KMS-11 (cell line): ENCODE measurements at regions not wholly inside any gene's neighbourhood (a gene's known extent, or its start where the extent isn't known, plus 50 kb on each side); places are given as distances from the start of the nearest gene placed in this dataset.
"Not testable (repeated sequence)": the region's sequence is repeated elsewhere in the genome, so short reads cannot be mapped to it uniquely, and the experiment has no call there.

Source experiments
- H2AFZ ChIP-seq: fragments of 200-600 bp; sonication (generic); 2 replicates; pipeline ENCODE4 v1.6.1; 2016; ENCODE audit warnings: antibody characterized with exemption, mixed run types, low read depth
- H3K27ac ChIP-seq: fragments of 200-600 bp; sonication (generic); 2 replicates; pipeline ENCODE4 v1.6.1; 2016; ENCODE audit warnings: mild to moderate bottlenecking, mixed run types
- H3K27me3 ChIP-seq: fragments of 200-600 bp; sonication (generic); 2 replicates; pipeline ENCODE4 v1.6.1; 2017; ENCODE audit warnings: mild to moderate bottlenecking, low read depth, mixed run types, moderate library complexity; ENCODE audit not compliant: insufficient read depth
- H3K36me3 ChIP-seq: fragments of 200-600 bp; sonication (generic); 2 replicates; pipeline ENCODE4 v1.6.1; 2017; ENCODE audit warnings: mild to moderate bottlenecking, mixed run types; ENCODE audit not compliant: insufficient read depth
- H3K4me1 ChIP-seq: fragments of 200-600 bp; sonication (generic); 2 replicates; pipeline ENCODE4 v1.6.1; 2016; ENCODE audit warnings: mild to moderate bottlenecking, low read depth, mixed run types; ENCODE audit not compliant: poor library complexity, severe bottlenecking
- H3K4me2 ChIP-seq: fragments of 200-600 bp; sonication (generic); 2 replicates; pipeline ENCODE4 v1.7.0; 2016; ENCODE audit warnings: mild to moderate bottlenecking, mixed run types
- H3K4me3 ChIP-seq: fragments of 200-600 bp; sonication (generic); IDR thresholded peaks from 2 replicates; pipeline ENCODE4 v1.6.1; 2017; ENCODE audit warnings: low read depth, low read length, mixed read lengths; ENCODE audit not compliant: insufficient read depth
- H3K79me2 ChIP-seq: fragments of 200-600 bp; sonication (generic); 2 replicates; pipeline ENCODE4 v1.6.1; 2016; ENCODE audit warnings: low read depth, mixed run types; ENCODE audit not compliant: insufficient read depth
- H3K9ac ChIP-seq: fragments of 200-600 bp; sonication (generic); 2 replicates; pipeline ENCODE4 v1.6.1; 2016; ENCODE audit warnings: mild to moderate bottlenecking, mixed run types
- H4K20me1 ChIP-seq: fragments of 200-600 bp; sonication (generic); 2 replicates; pipeline ENCODE4 v1.6.1; 2016; ENCODE audit warnings: mild to moderate bottlenecking, mixed run types; ENCODE audit not compliant: insufficient read depth
- TF ChIP-seq, protein P1 (sequence below): fragments of 200-600 bp; sonication (generic); conservative IDR thresholded peaks from 2 replicates; pipeline ENCODE4 v1.6.1; 2017; ENCODE audit warnings: low read depth, mild to moderate bottlenecking, antibody characterized with exemption, low read length, moderate library complexity, mixed read lengths

DNA sequence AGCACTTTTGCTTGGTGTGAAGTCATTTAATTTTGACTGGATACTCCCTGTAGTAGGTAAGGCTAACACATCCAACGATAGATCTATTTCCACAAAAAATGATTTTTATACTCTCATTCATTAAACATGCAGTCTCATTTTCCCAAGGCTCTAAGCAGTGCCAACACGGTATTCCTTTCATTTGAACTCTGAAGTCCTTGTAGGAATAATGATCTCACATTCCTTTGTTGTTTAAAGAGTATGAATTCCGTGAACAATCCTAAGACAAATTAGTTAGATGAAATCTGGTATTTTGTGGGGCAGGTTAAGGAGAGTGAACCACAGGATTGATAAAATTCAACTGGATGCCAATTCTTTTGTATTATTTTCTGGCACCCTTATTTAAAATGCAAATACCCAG, 66.6 kb downstream of the LACC1 start:
- H3K27me3 ChIP-seq = no peaks in the 10 kb centered on the region
- H3K79me2 ChIP-seq = no peaks in the 10 kb centered on the region
- no peak overlapping the region for H3K4me2 ChIP-seq
- H3K4me3 ChIP-seq = no peak overlapping the region
- H2AFZ ChIP-seq = no peak overlapping the region
- H3K4me1 ChIP-seq = no peaks in the 10 kb centered on the region
- no peaks in the 10 kb centered on the region for H4K20me1 ChIP-seq
- no peaks in the 10 kb centered on the region for H3K36me3 ChIP-seq
- no peak overlapping the region for H3K27ac ChIP-seq
- H3K9ac ChIP-seq = no peak overlapping the region
- TF ChIP-seq, protein P1, sequence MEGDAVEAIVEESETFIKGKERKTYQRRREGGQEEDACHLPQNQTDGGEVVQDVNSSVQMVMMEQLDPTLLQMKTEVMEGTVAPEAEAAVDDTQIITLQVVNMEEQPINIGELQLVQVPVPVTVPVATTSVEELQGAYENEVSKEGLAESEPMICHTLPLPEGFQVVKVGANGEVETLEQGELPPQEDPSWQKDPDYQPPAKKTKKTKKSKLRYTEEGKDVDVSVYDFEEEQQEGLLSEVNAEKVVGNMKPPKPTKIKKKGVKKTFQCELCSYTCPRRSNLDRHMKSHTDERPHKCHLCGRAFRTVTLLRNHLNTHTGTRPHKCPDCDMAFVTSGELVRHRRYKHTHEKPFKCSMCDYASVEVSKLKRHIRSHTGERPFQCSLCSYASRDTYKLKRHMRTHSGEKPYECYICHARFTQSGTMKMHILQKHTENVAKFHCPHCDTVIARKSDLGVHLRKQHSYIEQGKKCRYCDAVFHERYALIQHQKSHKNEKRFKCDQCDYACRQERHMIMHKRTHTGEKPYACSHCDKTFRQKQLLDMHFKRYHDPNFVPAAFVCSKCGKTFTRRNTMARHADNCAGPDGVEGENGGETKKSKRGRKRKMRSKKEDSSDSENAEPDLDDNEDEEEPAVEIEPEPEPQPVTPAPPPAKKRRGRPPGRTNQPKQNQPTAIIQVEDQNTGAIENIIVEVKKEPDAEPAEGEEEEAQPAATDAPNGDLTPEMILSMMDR = no peak

DNA sequence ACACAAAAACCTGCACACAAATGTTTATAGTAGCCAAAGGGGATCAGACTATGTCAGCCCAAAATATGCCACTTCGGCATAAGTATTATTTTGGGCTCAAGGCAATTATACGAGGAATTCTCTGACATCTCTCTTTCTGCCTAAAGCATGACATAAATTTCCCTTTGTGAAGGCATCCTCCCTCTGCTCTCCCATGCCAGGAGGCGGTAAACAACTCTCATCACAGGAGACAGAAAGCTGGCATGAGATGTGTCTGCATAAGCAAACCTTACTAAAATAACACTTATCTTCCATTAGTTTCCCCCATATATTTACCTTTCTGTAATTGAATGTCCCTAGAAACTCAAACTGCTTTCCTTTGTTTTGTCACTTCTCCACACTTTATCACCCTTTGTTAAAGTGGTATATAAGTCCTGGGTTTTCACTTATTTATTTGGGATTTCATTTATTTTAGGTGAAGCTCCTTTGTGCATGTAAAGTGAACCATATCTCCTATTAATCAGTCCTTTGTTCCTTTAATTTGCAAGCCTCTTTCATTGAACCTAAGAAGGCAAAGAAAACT, 68.3 kb downstream of the LACC1 start:
- Histone ChIP-seq H3K9ac (no peak overlapping the region), H3K79me2 (no peaks in the 10 kb centered on the region), H3K27ac (no peak overlapping the region), H3K4me3 (no peak overlapping the region), H3K4me1 (no peaks in the 10 kb centered on the region), H2AFZ (no peak overlapping the region), H3K4me2 (no peak overlapping the region), H4K20me1 (no peaks in the 10 kb centered on the region), H3K27me3 (no peaks in the 10 kb centered on the region), H3K36me3 (no peaks in the 10 kb centered on the region)
- TF ChIP-seq, protein P1 = no peak

DNA sequence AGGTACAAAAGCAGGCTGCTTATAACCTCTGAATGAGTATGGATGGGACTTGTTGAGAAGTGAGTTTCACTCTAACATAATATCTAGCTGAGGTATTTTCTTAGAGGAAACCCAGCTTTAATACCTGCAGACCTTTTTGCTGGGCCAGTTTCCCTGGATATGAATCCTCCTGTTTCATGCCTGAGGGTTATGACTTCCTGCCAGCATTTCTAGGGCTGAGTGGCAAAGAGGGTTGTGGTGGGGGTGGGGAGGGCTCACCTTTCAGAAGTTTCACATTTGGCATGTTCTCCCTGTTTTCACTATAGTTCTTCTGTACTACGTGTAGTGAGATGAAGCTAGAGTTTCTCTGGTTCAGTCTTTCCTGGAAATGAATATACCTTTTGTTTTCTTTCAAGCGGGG, 73.7 kb downstream of the LACC1 start:
- Histone ChIP-seq H3K4me3 (no peak overlapping the region), H3K36me3 (no peaks in the 10 kb centered on the region), H2AFZ (no peak overlapping the region), H3K9ac (no peak overlapping the region), H4K20me1 (no peaks in the 10 kb centered on the region), H3K4me1 (no peaks in the 10 kb centered on the region), H3K4me2 (no peak overlapping the region), H3K27ac (no peak overlapping the region), H3K79me2 (no peaks in the 10 kb centered on the region), H3K27me3 (no peaks in the 10 kb centered on the region)
- TF ChIP-seq, protein P1 = no peak

DNA sequence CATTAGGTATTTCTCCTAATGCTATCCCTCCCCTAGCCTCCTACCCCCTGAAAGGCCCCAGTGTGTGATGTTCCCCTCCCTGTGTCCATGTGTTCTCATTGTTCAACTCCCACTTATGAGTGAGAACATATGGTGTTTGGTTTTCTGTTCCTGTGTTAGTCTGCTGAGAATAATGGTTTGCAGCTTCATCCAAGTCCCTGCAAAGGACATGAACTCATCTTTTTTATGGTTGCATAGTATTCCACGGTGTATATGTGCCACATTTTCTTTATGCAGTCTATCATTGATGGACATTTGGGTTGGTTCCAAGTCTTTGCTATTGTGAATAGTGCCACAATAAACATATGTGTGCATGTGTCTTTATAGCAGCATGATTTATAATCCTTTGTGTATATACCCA, 77.3 kb downstream of the LACC1 start:
- H3K79me2 ChIP-seq = not testable (repeated sequence)

DNA sequence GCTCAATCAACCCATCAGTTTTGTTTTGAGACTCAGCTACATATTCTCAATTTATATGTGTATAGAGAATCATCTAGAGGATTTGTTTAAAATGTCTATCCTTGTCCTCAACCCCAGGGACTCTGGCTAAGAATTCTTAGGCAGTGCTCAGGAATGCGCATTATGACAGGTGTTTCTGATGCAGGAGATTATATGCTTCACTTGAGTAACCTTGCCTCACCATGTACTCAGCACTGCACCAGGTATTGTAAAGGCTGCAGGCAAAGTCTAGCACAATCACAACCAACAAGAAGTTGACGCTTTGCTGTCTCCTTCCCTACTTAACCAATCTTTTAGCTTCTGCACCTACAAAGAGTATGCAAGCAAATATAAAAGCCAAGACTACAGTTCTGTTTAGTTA, 79.6 kb downstream of the LACC1 start:
- Histone ChIP-seq H3K27me3 (no peaks in the 10 kb centered on the region), H2AFZ (no peak overlapping the region)

More for the DNA sequence above, 77.3 kb downstream of the LACC1 start:
- not testable (repeated sequence) for H3K36me3 ChIP-seq, H3K4me2 ChIP-seq, H3K27ac ChIP-seq, H2AFZ ChIP-seq, H3K27me3 ChIP-seq, H3K4me1 ChIP-seq, H3K4me3 ChIP-seq, H4K20me1 ChIP-seq, H3K9ac ChIP-seq

More for the DNA sequence above, 79.6 kb downstream of the LACC1 start:
- H3K27ac ChIP-seq = no peak overlapping the region
- TF ChIP-seq, protein P1 = no peak
- no peaks in the 10 kb centered on the region for H3K4me1 ChIP-seq
- no peaks in the 10 kb centered on the region for H3K79me2 ChIP-seq
- no peak overlapping the region for H3K4me2 ChIP-seq
- no peaks in the 10 kb centered on the region for H4K20me1 ChIP-seq
- no peak overlapping the region for H3K4me3 ChIP-seq
- H3K36me3 ChIP-seq = no peaks in the 10 kb centered on the region
- no peak overlapping the region for H3K9ac ChIP-seq
